ENCODE measurements at regions not wholly inside any gene's neighbourhood (a gene's known extent, or its start where the extent isn't known, plus 50 kb on each side); places are given as distances from the start of the nearest gene placed in this dataset.

GRCh38 chr1:75991497-75992114 lies 59.4 kb upstream of the ASB17 start:
- Histone ChIP-seq H3K27me3 (no peaks in the 10 kb centered on the region), H3K4me1 (no peaks in the 10 kb centered on the region), H3K36me3 (no peaks in the 10 kb centered on the region), H3K4me3 (no peak overlapping the region), H3K9me3 (no peaks in the 10 kb centered on the region), H3K27ac (no peak overlapping the region)
- DNase-seq = peak; percentile 94
- intact Hi-C loops (cut with DNase I) = loop anchor here (5.0 kb wide), 2 partner anchors 161 to 1151 kb away; no protein-coding TSS in a partner anchor
- no peak for TF ChIP-seq EP300 (IDR thresholded peaks at IDR 0.05)
- peak in 3 of 4 donors; percentile 42 to 80 (median 79) for TF ChIP-seq POLR2AphosphoS5 (IDR thresholded peaks at IDR 0.05)
- no peak for TF ChIP-seq POLR2A (IDR thresholded peaks at IDR 0.05)
- peak; percentile 71 to 81 (median 74) for TF ChIP-seq CTCF (IDR thresholded peaks at IDR 0.05)
- 10 to 18% methylated on average over 8 of the region's 8 CpGs for WGBS, 2 donors

- no peaks in the 10 kb centered on the region for H3K4me1 ChIP-seq
- intact Hi-C loops (cut with DNase I) = loop anchor here (5.0 kb wide), 2 partner anchors 160 to 1150 kb away; no protein-coding TSS in a partner anchor
- no peak overlapping the region for H3K4me3 ChIP-seq
- 75 to 88% methylated on average over 3 of the region's 3 CpGs for WGBS, 2 donors
- TF ChIP-seq POLR2A (IDR thresholded peaks at IDR 0.05) (no peak), CTCF (IDR thresholded peaks at IDR 0.05) (no peak), POLR2AphosphoS5 (IDR thresholded peaks at IDR 0.05) (no peak), EP300 (IDR thresholded peaks at IDR 0.05) (no peak)
- no peak for DNase-seq
- no peaks in the 10 kb centered on the region for H3K9me3 ChIP-seq
- H3K36me3 ChIP-seq = no peaks in the 10 kb centered on the region
- H3K27ac ChIP-seq = no peak overlapping the region
- no peaks in the 10 kb centered on the region for H3K27me3 ChIP-seq
Measured at GRCh38 chr1:75992312-75992711, 60.1 kb upstream of the ASB17 start.

- Histone ChIP-seq H3K27me3 (no peaks in the 10 kb centered on the region), H3K9me3 (no peaks in the 10 kb centered on the region), H3K27ac (no peak overlapping the region), H3K4me1 (no peaks in the 10 kb centered on the region), H3K36me3 (no peaks in the 10 kb centered on the region), H3K4me3 (no peak overlapping the region)
- TF ChIP-seq POLR2A (IDR thresholded peaks at IDR 0.05) (no peak), EP300 (IDR thresholded peaks at IDR 0.05) (no peak), CTCF (IDR thresholded peaks at IDR 0.05) (no peak), POLR2AphosphoS5 (IDR thresholded peaks at IDR 0.05) (no peak)
- DNase-seq = no peak
- intact Hi-C loops (cut with DNase I) = loop anchor here (5.0 kb wide), 2 partner anchors 159 to 1149 kb away; no protein-coding TSS in a partner anchor
Measured at GRCh38 chr1:75993661-75994060, 61.5 kb upstream of the ASB17 start.

GRCh38 chr1:75996196-75996595 lies 64.0 kb upstream of the ASB17 start:
- no peaks in the 10 kb centered on the region for H3K36me3 ChIP-seq
- H3K27ac ChIP-seq = no peak overlapping the region
- no peaks in the 10 kb centered on the region for H3K9me3 ChIP-seq
- H3K4me1 ChIP-seq = no peaks in the 10 kb centered on the region
- intact Hi-C loops (cut with DNase I) = no loop called here
- no peak for TF ChIP-seq POLR2AphosphoS5 (IDR thresholded peaks at IDR 0.05)
- TF ChIP-seq CTCF (IDR thresholded peaks at IDR 0.05) = no peak
- TF ChIP-seq POLR2A (IDR thresholded peaks at IDR 0.05) = no peak
- no peak for TF ChIP-seq EP300 (IDR thresholded peaks at IDR 0.05)
- no peak for DNase-seq
- H3K4me3 ChIP-seq = no peak overlapping the region
- WGBS, 2 donors = 77 to 78% methylated on average over 1 of the region's 1 CpG
- no peaks in the 10 kb centered on the region for H3K27me3 ChIP-seq

DNA sequence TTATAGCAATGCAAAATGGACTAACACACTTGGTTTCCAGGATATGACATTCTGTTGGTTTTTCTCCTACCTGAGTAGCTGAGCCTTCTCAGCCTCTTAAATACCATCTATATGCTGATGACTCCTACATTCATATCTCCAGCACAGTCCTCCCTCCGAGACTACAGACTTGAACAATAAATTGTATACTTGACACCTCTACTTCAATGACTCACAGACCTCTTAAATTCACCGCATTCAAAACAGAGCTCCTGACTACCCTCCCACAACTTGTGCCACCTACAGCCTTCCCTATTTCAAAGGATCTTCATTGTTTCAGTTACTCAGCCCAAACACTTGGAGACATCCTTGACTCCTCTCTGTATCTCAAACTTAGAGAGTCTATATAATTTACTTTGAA lies 66.8 kb upstream of the ASB17 start:
- intact Hi-C loops (cut with DNase I) = no loop called here

More for the DNA sequence above, 66.8 kb upstream of the ASB17 start:
- Histone ChIP-seq H3K27ac (no peak overlapping the region), H3K9me3 (no peaks in the 10 kb centered on the region), H3K4me3 (no peak overlapping the region), H3K36me3 (no peaks in the 10 kb centered on the region), H3K27me3 (no peaks in the 10 kb centered on the region), H3K4me1 (no peaks in the 10 kb centered on the region)
- 86 to 92% methylated on average over 2 of the region's 2 CpGs for WGBS, 2 donors
- TF ChIP-seq POLR2AphosphoS5 (IDR thresholded peaks at IDR 0.05) = no peak
- TF ChIP-seq EP300 (IDR thresholded peaks at IDR 0.05) = no peak
- TF ChIP-seq POLR2A (IDR thresholded peaks at IDR 0.05) = no peak
- no peak for TF ChIP-seq CTCF (IDR thresholded peaks at IDR 0.05)
- DNase-seq = no peak

Data from sigmoid colon (tissue), 6 donors.